Spinal cord (tissue), 9 donors: ENCODE measurements at regions not wholly inside any gene's neighbourhood (a gene's known extent, or its start where the extent isn't known, plus 50 kb on each side); places are given as distances from the start of the nearest gene placed in this dataset.

Experiments
- DNase-seq, 6 donors: peaks; one replicate each; pipeline versions ENCODE4 v3.0.0 to v3.0.0-alpha.2; 2013 to 2015; ENCODE audit warnings: low spot score in 6 of 6, low read depth in 4 of 6
- H3K27ac ChIP-seq: one replicate; pipeline ENCODE4 v1.5.1; 2013; ENCODE audit warnings: low read depth, low read length, control low read depth
- H3K27me3 ChIP-seq: one replicate; pipeline ENCODE4 v1.6.1; 2013; ENCODE audit warnings: low read length; ENCODE audit not compliant: control insufficient read depth, insufficient read depth
- H3K36me3 ChIP-seq: one replicate; pipeline ENCODE4 v1.6.1; 2013; ENCODE audit warnings: low read length; ENCODE audit not compliant: control insufficient read depth, insufficient read depth
- H3K4me1 ChIP-seq: one replicate; pipeline ENCODE4 v1.6.1; 2013; ENCODE audit warnings: low read length; ENCODE audit not compliant: control insufficient read depth, insufficient read depth
- H3K4me3 ChIP-seq: one replicate; pipeline ENCODE4 v1.5.1; 2013; ENCODE audit warnings: low read depth, low read length, control low read depth
- H3K9me3 ChIP-seq: one replicate; pipeline ENCODE4 v1.6.1; 2013; ENCODE audit warnings: low read length; ENCODE audit not compliant: control insufficient read depth, insufficient read depth
- WGBS: methylation state at CpG from one replicate; pipeline ENCODE4 v1.1.5; 2013; ENCODE audit warnings: missing lambda C conversion rate; ENCODE audit not compliant: insufficient coverage; 5-methylcytosine and 5-hydroxymethylcytosine counted together
- donor health status: healthy.

DNA sequence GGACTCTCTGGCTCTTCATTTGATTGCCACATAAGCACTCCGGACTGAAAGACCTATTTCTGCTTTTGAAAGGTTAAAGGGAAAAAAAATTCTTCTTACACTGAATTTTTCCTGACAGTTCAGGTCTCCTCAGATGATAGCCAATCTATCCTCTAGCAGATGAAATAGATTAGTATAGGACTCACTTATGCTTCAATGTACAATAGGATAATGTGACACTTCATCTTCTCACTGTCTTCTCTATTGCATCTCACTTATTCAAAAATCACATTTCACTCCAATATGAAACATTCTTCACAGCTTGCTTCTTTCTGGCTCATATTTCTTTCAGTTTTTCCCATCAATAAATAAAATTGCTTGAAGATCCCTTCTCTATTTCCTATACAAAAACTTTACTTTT, 860.9 kb upstream of the SLITRK6 start:
- no peaks in the 10 kb centered on the region for H3K4me1 ChIP-seq
- no peak overlapping the region for H3K27ac ChIP-seq
- no peak overlapping the region for H3K4me3 ChIP-seq
- H3K36me3 ChIP-seq, result no peaks in the 10 kb centered on the region
- WGBS, result no CpG with 5 or more reads among the region's 1 CpG
- no peaks in the 10 kb centered on the region for H3K9me3 ChIP-seq
- peak in 1 of 6 donors; percentile 12 for DNase-seq
- H3K27me3 ChIP-seq, result no peaks in the 10 kb centered on the region

DNA sequence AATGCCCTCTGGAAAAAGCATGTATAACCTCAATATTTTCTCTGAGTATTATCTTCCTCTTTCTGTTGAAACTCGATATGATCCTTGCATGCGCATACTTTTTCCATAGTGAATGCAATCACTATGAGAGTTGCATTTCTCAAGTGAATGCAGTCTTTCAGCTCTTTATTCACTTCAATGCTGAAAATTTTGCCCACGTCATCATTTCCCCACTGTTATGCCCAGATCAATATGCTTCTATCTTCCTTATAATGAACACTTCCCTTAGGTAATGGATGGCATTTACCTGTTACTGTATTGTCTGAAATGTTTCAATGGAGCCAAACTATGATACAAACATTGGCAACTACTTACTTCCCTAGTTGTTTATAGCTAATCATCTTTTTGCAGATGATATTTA, 866.6 kb upstream of the SLITRK6 start:
- no peak overlapping the region for H3K27ac ChIP-seq
- no peaks in the 10 kb centered on the region for H3K4me1 ChIP-seq
- no peaks in the 10 kb centered on the region for H3K9me3 ChIP-seq
- no peak overlapping the region for H3K4me3 ChIP-seq
- no peaks in the 10 kb centered on the region for H3K36me3 ChIP-seq
- no peaks in the 10 kb centered on the region for H3K27me3 ChIP-seq
- no peak for DNase-seq
- WGBS, result no CpG with 5 or more reads among the region's 3 CpGs

DNA sequence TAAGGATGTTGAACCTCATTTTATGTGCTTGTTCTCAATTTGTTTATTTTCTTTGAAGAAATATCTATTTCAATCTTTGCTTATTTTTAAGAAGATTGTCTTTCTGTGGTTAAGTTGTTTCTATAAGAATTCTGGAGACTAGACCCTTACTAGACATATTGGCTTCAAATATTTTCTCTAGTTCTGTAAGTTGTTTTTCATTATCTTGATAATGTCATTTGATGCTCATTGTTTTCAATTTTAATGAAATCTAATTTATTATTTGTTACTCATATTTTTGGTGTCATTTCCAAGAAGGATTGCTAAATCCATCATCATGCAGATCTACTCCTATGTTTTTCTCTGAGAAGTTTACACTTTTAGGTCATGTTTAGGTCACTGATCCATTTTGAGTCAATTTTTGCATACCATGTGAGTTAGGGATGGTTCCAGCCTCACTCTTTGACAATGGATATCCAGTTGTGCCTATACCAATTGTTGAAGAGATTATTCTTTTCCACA, 874.8 kb upstream of the SLITRK6 start:
- Histone ChIP-seq H3K4me3 (no peak overlapping the region), H3K36me3 (no peaks in the 10 kb centered on the region), H3K27ac (no peak overlapping the region), H3K4me1 (no peaks in the 10 kb centered on the region), H3K9me3 (no peaks in the 10 kb centered on the region), H3K27me3 (no peaks in the 10 kb centered on the region)
- no peak for DNase-seq

DNA sequence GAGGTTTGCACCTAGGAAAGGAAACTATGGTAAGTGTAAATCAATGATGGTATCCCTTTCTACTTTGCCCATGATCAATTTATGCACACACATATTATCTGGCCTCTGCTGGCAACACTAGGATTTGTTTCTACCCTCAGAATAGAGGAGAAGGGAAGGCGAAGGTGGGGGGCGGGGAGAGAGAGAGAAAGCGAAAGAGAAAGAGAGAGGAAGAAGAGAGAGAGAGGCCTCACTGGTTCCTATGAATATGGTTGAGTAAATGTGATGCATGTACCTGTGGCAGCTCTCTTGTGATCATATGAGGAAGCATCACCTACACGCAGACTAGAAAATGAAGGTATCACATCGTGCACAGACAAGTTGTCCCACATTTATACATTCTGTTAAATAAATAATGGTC, 882.0 kb upstream of the SLITRK6 start:
- H3K9me3 ChIP-seq, result no peaks in the 10 kb centered on the region
- H3K27ac ChIP-seq, result no peak overlapping the region
- WGBS, result 94% methylated on average over 3 of the region's 5 CpGs

DNA sequence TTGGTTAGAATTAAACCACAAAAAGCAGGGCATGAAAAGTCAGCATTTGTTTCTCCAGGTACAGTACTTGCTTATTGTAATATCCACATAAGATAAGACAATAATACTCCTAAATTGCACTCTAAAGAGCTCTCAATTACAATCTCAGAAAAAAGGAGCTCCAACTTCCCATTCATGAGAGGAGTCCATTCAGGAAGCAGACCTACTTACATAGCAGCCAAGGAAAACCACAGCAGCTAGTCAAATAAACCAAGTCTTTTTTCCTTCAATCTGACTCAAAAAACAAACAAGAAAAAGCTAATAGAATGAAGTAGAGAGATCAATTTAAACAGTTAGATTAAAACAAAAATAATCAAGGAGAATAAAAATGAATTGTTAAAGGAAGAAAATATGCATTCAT, 885.2 kb upstream of the SLITRK6 start:
- no peak overlapping the region for H3K27ac ChIP-seq
- no peak overlapping the region for H3K4me3 ChIP-seq
- H3K9me3 ChIP-seq, result no peaks in the 10 kb centered on the region
- no peak for DNase-seq
- no peaks in the 10 kb centered on the region for H3K4me1 ChIP-seq
- H3K36me3 ChIP-seq, result no peaks in the 10 kb centered on the region
- H3K27me3 ChIP-seq, result no peaks in the 10 kb centered on the region

More for the DNA sequence above, 882.0 kb upstream of the SLITRK6 start:
- no peak for DNase-seq
- H3K4me1 ChIP-seq, result no peaks in the 10 kb centered on the region
- H3K4me3 ChIP-seq, result no peak overlapping the region
- H3K27me3 ChIP-seq, result no peaks in the 10 kb centered on the region
- no peaks in the 10 kb centered on the region for H3K36me3 ChIP-seq

DNA sequence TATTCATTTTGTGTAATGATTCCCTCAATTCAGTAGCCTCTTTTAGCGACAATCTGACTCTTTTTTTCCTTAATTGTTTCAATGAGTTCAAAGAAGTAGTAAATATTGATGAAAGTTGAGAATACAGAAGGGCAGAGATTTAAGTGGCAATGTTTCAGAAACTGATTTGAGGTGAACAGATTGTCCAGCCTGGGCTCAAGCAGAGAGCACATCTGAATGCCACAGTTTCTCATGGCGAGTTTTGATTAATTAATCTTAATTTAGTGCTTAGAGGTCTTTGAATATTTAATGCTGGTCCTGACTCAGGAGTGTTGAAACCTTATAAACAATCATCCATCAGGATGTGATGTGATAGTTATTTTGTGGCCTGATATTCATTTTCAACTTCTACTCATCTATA, 890.7 kb upstream of the SLITRK6 start:
- H3K27ac ChIP-seq, result no peak overlapping the region
- H3K36me3 ChIP-seq, result no peaks in the 10 kb centered on the region
- H3K9me3 ChIP-seq, result no peaks in the 10 kb centered on the region
- DNase-seq, result no peak
- WGBS, result no CpG with 5 or more reads among the region's 2 CpGs
- no peaks in the 10 kb centered on the region for H3K4me1 ChIP-seq
- H3K4me3 ChIP-seq, result no peak overlapping the region
- H3K27me3 ChIP-seq, result no peaks in the 10 kb centered on the region

DNA sequence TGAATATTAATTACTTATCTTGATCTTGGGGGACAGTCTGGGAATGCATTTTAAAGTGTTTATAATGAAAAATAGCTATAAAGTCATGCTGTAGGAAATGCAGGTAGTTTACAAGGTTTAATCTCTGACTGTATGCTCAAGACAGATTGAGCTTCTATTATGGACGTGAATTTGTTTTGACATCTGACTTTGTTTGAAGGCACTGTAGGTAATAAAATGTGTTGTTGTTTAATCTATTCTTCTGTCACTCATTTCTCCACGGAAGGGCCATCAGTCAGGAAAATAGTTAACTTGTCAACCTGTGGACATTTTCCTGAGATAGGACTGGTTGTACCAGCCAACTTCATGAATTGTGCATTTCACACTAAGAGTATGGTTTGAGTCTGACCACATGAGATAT, 893.1 kb upstream of the SLITRK6 start:
- WGBS, result no CpG with 5 or more reads among the region's 2 CpGs
- no peaks in the 10 kb centered on the region for H3K27me3 ChIP-seq
- no peak overlapping the region for H3K27ac ChIP-seq
- H3K36me3 ChIP-seq, result no peaks in the 10 kb centered on the region
- no peak overlapping the region for H3K4me3 ChIP-seq
- no peaks in the 10 kb centered on the region for H3K4me1 ChIP-seq
- H3K9me3 ChIP-seq, result no peaks in the 10 kb centered on the region
- DNase-seq, result no peak

DNA sequence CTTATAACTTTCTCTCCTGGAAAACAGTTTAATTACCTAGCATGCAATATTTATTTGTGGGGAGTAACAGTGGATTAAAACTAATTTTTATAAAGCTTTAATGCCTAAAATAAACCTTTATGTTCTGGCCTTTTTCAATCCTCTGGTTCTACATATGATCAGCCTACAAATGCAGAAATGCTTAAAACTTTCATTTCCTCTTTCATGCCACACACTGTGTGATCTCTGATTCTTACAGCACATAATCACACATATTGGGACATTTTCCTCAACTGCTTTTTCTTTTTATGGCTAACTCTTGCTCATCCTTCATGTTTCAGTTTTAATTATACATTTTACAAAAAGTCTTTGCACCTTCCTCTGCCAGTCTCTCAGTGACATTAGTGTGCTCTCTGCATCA, 910.8 kb upstream of the SLITRK6 start:
- H3K27me3 ChIP-seq, result no peaks in the 10 kb centered on the region
- no peaks in the 10 kb centered on the region for H3K4me1 ChIP-seq
- H3K36me3 ChIP-seq, result no peaks in the 10 kb centered on the region
- DNase-seq, result no peak
- H3K4me3 ChIP-seq, result no peak overlapping the region
- H3K27ac ChIP-seq, result no peak overlapping the region
- no peaks in the 10 kb centered on the region for H3K9me3 ChIP-seq

DNA sequence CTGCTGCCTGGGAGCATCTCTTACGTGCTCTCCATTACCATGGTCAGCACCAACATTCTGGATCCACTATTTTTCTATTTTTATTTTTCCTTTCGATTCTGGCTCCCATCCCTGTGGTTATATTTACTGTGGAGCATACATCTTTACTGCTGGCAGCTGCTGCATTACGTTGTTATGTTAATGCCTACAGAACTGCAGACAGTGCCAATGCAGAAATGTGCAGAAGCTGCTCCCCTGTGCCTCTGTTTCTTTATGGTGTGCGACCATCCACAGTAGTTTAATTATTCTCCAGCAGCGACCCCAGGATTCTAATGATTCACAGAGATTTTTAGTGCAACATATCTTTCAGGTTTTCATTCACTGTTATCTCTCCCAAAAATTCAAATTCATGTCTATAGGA, 911.7 kb upstream of the SLITRK6 start:
- no peaks in the 10 kb centered on the region for H3K4me1 ChIP-seq
- DNase-seq, result peak in 5 of 6 donors; percentile 4 to 92 (median 28)
- WGBS, result 9% methylated on average over 1 of the region's 5 CpGs
- H3K27me3 ChIP-seq, result no peaks in the 10 kb centered on the region
- no peaks in the 10 kb centered on the region for H3K9me3 ChIP-seq
- no peaks in the 10 kb centered on the region for H3K36me3 ChIP-seq
- H3K27ac ChIP-seq, result no peak overlapping the region
- no peak overlapping the region for H3K4me3 ChIP-seq

DNA sequence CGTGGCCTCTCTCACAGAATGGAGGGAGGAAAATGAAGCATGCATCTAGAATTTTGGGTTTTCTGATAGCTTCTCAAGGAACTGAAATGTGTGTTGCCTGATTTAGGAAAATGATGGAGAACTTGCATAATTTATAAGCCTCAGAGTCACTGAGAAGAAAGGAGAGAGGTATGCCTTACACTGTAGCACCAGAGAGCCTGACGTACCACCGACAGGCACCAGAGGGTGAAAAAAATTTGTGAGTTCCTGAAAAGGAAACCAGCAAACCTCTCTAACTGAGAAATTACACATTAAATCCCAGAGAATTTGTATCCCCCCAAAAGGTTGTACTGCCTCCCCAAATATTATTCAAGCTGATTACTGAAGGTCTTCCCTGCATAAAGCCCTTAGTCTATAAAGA, 915.3 kb upstream of the SLITRK6 start:
- DNase-seq, result no peak
- Histone ChIP-seq H3K4me3 (no peak overlapping the region), H3K36me3 (no peaks in the 10 kb centered on the region), H3K27ac (no peak overlapping the region), H3K27me3 (no peaks in the 10 kb centered on the region), H3K4me1 (no peaks in the 10 kb centered on the region), H3K9me3 (no peaks in the 10 kb centered on the region)
- no CpG with 5 or more reads among the region's 3 CpGs for WGBS
